K562 (cell line): ENCODE measurements at regions not wholly inside any gene's neighbourhood (a gene's known extent, or its start where the extent isn't known, plus 50 kb on each side); places are given as distances from the start of the nearest gene placed in this dataset.

ENCODE experiments used
- ATAC-seq: fragments of 200-7000 bp; cut with Tn5 transposase; 3 replicates; pipeline ENCODE4 v1.9.1; 2020; ENCODE audit warnings: moderate library complexity
- BruUV-seq: library from RNA; stranded (reverse); fragments of 400-500 nt; replicated peaks from 2 replicates; lab custom pipeline; 2021; lab: Mats Ljungman, UMichigan
- CTCF ChIA-PET: fragments of 300-600 bp; formaldehyde crosslinking; extraction: SDS; loops from one replicate; lab custom pipeline; 2021; ENCODE audit warnings: low intra/inter-chr PET ratio; lab: Yijun Ruan, JAX
- POLR2A ChIA-PET: fragments of 300-600, 350-650 bp; sonication (Branson Sonifier 250); formaldehyde crosslinking; extraction: SDS; loops from one replicate; lab custom pipeline; 2021; ENCODE audit warnings: antibody characterized with exemption, inconsistent platforms; lab: Yijun Ruan, JAX
- DNase-seq, 4 experiments: peaks; one replicate each; pipeline versions ENCODE4 v3.0.0 to v3.0.0-alpha.2; 2011 to 2018; ENCODE audit warnings: low spot score in 3 of 4, mixed read lengths in 3 of 4; ENCODE audit errors: extremely low read depth in 1 of 4
- FAIRE-seq: peaks from 2 replicates; lab custom pipeline; 2011; peaks lifted over from hg19 to GRCh38; lab: Jason Lieb, UNC
- H2AFZ ChIP-seq: 2 replicates; pipeline ENCODE4 v1.6.0; 2011; ENCODE audit warnings: low read depth, low read length, control low read depth, inconsistent platforms
- H3K27ac ChIP-seq: fragments of 200-600 bp; 3 replicates; pipeline ENCODE4 v1.8.0; 2011; ENCODE audit warnings: low read depth, mild to moderate bottlenecking, control low read depth, inconsistent platforms, low read length, moderate library complexity, mixed read lengths; ENCODE audit errors: extremely low read depth
- H3K27me3 ChIP-seq, 2 experiments: fragments of 300-600 bp in 1 of 2; 2 replicates in 1 of 2; 3 replicates in 1 of 2; pipeline versions ENCODE4 v1.6.0 to v1.8.0; 2011; ENCODE audit warnings: inconsistent platforms in 2 of 2, low read length in 2 of 2, mild to moderate bottlenecking in 1 of 2, mixed read lengths in 1 of 2, moderate library complexity in 1 of 2; ENCODE audit not compliant: control insufficient read depth in 2 of 2, insufficient read depth in 2 of 2
- H3K36me3 ChIP-seq: fragments of 300-600 bp; 3 replicates; pipeline ENCODE4 v1.8.0; 2011; ENCODE audit warnings: mild to moderate bottlenecking, low read length, inconsistent platforms; ENCODE audit not compliant: control insufficient read depth, insufficient read depth
- H3K4me1 ChIP-seq, 2 experiments: fragments of 200-600 bp in 1 of 2; replicated peaks in 1 of 2; 2 replicates in 1 of 2; 3 replicates in 1 of 2; pipeline versions ENCODE4 v1.5.1 to v1.8.0; 2011; ENCODE audit warnings: inconsistent platforms in 2 of 2, low read length in 2 of 2, mild to moderate bottlenecking in 1 of 2, mixed read lengths in 1 of 2, moderate library complexity in 1 of 2; ENCODE audit not compliant: control insufficient read depth in 2 of 2, insufficient read depth in 2 of 2
- H3K4me2 ChIP-seq: 2 replicates; pipeline ENCODE4 v1.6.1; 2011; ENCODE audit warnings: low read length, control low read depth, inconsistent platforms, mixed read lengths; ENCODE audit not compliant: insufficient read depth
- H3K4me3 ChIP-seq: fragments of 200-600 bp; sonication (generic), shearing (Covaris generic); 2 replicates; pipeline ENCODE4 v1.5.1; 2016; ENCODE audit warnings: control low read depth, inconsistent platforms
- H3K79me2 ChIP-seq: fragments of 200-600 bp; 3 replicates; pipeline ENCODE4 v1.8.0; 2011; ENCODE audit warnings: low read length, inconsistent platforms; ENCODE audit not compliant: control insufficient read depth, insufficient read depth
- H3K9ac ChIP-seq, 2 experiments: 2 replicates each; pipeline versions ENCODE4 v1.6.0 to v1.6.1; 2011; ENCODE audit warnings: low read depth in 2 of 2, low read length in 2 of 2, control low read depth in 1 of 2, inconsistent platforms in 1 of 2, mild to moderate bottlenecking in 1 of 2, mixed read lengths in 1 of 2; ENCODE audit not compliant: insufficient read depth in 1 of 2
- H3K9me1 ChIP-seq: one replicate; pipeline ENCODE4 v1.6.0; 2011; ENCODE audit warnings: inconsistent platforms, mild to moderate bottlenecking, low read length, moderate library complexity; ENCODE audit not compliant: control insufficient read depth, insufficient read depth
- H3K9me3 ChIP-seq: replicated peaks from 2 replicates; pipeline ENCODE4 v1.5.1; 2011; ENCODE audit warnings: low read depth, low read length, inconsistent platforms; ENCODE audit not compliant: control insufficient read depth, insufficient read depth
- H4K20me1 ChIP-seq: replicated peaks from 2 replicates; pipeline ENCODE4 v1.6.1; 2011; ENCODE audit warnings: low read length, inconsistent platforms, mixed read lengths; ENCODE audit not compliant: control insufficient read depth, insufficient read depth
- BCL6 ChIP-seq: fragments of 250-450 bp; sonication (Bioruptor Pico); IDR thresholded peaks from 2 replicates; pipeline ENCODE4 v1.4.0; 2020
- CHD2 ChIP-seq: IDR thresholded peaks from 2 replicates; pipeline ENCODE4 v1.6.1; 2011; ENCODE audit warnings: low read depth, low read length
- JUN ChIP-seq, 2 experiments: sonication (generic) in 1 of 2; formaldehyde crosslinking in 1 of 2; IDR thresholded peaks; 2 replicates each; pipeline versions ENCODE4 v1.6.1 to v1.8.0; 2012 to 2022; ENCODE audit warnings: borderline replicate concordance in 2 of 2, mild to moderate bottlenecking in 2 of 2, improper control_type of control experiment in 1 of 2, low read depth in 1 of 2, low read length in 1 of 2, missing genetic modification reagents in 1 of 2
- NR4A1 ChIP-seq, 2 experiments: fragments of 250-450 bp in 1 of 2; fragments of 450-650 bp in 1 of 2; sonication (Bioruptor Pico) in 1 of 2; IDR thresholded peaks; 2 replicates each; pipeline versions ENCODE4 v1.4.0 to v1.6.1; 2016 to 2020; ENCODE audit warnings: mild to moderate bottlenecking in 2 of 2, missing compliant biosample characterization in 1 of 2, missing genetic modification characterization in 1 of 2, moderate library complexity in 1 of 2
- RHOXF2B ChIP-seq: fragments of 250-450 bp; sonication (Bioruptor Pico); conservative IDR thresholded peaks from 2 replicates; pipeline ENCODE4 v1.5.1; 2021
- SREBF1 ChIP-seq: fragments of 150-350 bp; IDR thresholded peaks from 2 replicates; pipeline ENCODE4 v1.6.1; 2014; ENCODE audit warnings: antibody characterized with exemption, low read depth, low read length, borderline replicate concordance
- SRSF7 ChIP-seq: fragments of 200-400 bp; formaldehyde crosslinking; optimal IDR thresholded peaks from 2 replicates; pipeline ENCODE3; 2017; ENCODE audit warnings: mild to moderate bottlenecking, low read depth, low read length
- TBP ChIP-seq: optimal IDR thresholded peaks from 2 replicates; pipeline ENCODE3; 2011; ENCODE audit warnings: low read depth, low read length, improper control_type of control experiment
- TRIM28 ChIP-seq: fragments of 450-650 bp; IDR thresholded peaks from 2 replicates; pipeline ENCODE4 v1.6.1; 2017
- ZKSCAN3 ChIP-seq: fragments of 250-450 bp; sonication (Bioruptor Pico); IDR thresholded peaks from 2 replicates; pipeline ENCODE4 v1.4.0; 2020
- ZNF408 ChIP-seq: fragments of 250-450 bp; sonication (Bioruptor Pico); IDR thresholded peaks from 2 replicates; pipeline ENCODE4 v1.4.0; 2020; ENCODE audit warnings: low read depth, mild to moderate bottlenecking, moderate library complexity
- ZNF79 ChIP-seq: fragments of 250-450 bp; sonication (Bioruptor Pico); IDR thresholded peaks from 2 replicates; pipeline ENCODE4 v1.4.0; 2020; ENCODE audit warnings: low read depth, mild to moderate bottlenecking, moderate library complexity
- WGBS: fragments of 100-300 bp; shearing (Covaris generic); methylation state at CpG from one replicate; pipeline ENCODE4 v1.1.6; 2016; ENCODE audit warnings: low coverage, mixed read lengths; ENCODE audit not compliant: insufficient coverage; ENCODE audit errors: missing lambda C conversion rate; 5-methylcytosine and 5-hydroxymethylcytosine counted together
- in situ Hi-C: fragments of 300-500 bp; cut with MboI; formaldehyde crosslinking; loops from 4 replicates; pipeline ENCODE4 v1.15.0; 2018; ENCODE audit warnings: inconsistent platforms, mixed read lengths
- intact Hi-C: fragments of 100-400 bp; cut with micrococcal nuclease; formaldehyde crosslinking; loops from 2 replicates; pipeline ENCODE4 v1.14.2; 2022
- TF ChIP-seq, protein P1 (sequence below): IDR thresholded peaks from 3 replicates; pipeline ENCODE4 v1.6.1; 2011; ENCODE audit warnings: borderline replicate concordance, mild to moderate bottlenecking; ENCODE audit not compliant: insufficient read length, insufficient read depth

DNA sequence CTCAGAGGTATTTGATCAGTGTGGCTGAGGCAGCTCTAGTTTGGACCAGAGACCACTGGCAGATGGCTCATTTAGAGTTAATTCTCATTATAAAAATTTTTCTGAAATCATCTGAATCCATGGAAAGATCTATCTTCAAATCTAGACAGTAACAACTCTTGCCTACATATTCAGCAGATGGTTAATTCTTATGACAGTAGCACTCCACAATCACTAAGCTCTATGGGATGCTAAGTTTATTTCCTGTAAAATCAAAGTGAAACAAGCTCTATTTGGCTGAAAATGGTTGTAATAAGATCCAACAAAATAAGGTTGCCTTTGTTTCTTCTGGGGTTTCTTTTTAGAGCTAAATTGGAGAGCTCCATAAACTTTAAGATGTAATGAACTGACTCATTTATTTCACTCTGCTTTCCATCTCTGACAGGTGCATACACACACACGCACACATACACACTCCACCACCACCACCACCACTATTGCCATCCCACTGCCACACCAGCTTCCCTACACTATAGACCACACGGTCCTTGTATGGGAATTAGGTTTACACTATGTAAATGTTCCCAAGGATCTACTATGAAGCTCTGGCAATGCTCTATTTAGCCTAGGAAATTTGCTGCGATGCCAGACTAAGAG lies 293.1 kb downstream of the RPAP3 start:
- Histone ChIP-seq H3K4me2 (no peak overlapping the region), H3K9ac (no peak overlapping the region), H2AFZ (no peak overlapping the region), H3K36me3 (no peaks in the 10 kb centered on the region), H3K27ac (no peak overlapping the region), H3K4me1 (no peaks in the 10 kb centered on the region), H3K79me2 (no peaks in the 10 kb centered on the region), H3K27me3 (peaks cover 0 to 4% of the 10 kb centered on the region in 2 experiments; a peak in 1 of 5 replicates), H3K4me3 (no peak overlapping the region), H3K9me1 (no peaks in the 10 kb centered on the region), H3K9me3 (no peaks in the 10 kb centered on the region), H4K20me1 (no peaks in the 10 kb centered on the region)
- in situ Hi-C loops = no loop called here
- DNase-seq (no peak), ATAC-seq (no peak), FAIRE-seq (no peak)
- TF ChIP-seq RHOXF2B (CRISPR knock-in tag) (no peak), SREBF1 (no peak), TRIM28 (no peak), ZKSCAN3 (CRISPR knock-in tag) (no peak)
- ChIA-PET POLR2A (interaction anchor here (1.3 kb wide), 1 partner anchor 15 kb away, joined by 4 read pairs; no protein-coding TSS in a partner anchor), CTCF (no interaction called here)
- BruUV-seq = no TSS peak
- WGBS = 5% methylated on average over 3 of the region's 3 CpGs
- intact Hi-C loops = no loop called here

GRCh38 chr12:47411966-47412365 lies 293.9 kb downstream of the RPAP3 start:
- ChIA-PET CTCF (no interaction called here), POLR2A (interaction anchor here (1.3 kb wide), 1 partner anchor 14 kb away, joined by 4 read pairs; no protein-coding TSS in a partner anchor)
- no peak for ATAC-seq
- H3K4me2 ChIP-seq = no peak overlapping the region
- in situ Hi-C loops (no loop called here), intact Hi-C loops (no loop called here)
- no peak for FAIRE-seq
- no peak overlapping the region for H2AFZ ChIP-seq
- no peaks in the 10 kb centered on the region for H3K79me2 ChIP-seq
- H3K9ac ChIP-seq = no peak overlapping the region
- no peak for DNase-seq
- BruUV-seq = no TSS peak
- H3K4me1 ChIP-seq = no peaks in the 10 kb centered on the region
- no peak overlapping the region for H3K4me3 ChIP-seq
- no peaks in the 10 kb centered on the region for H3K36me3 ChIP-seq
- H3K27me3 ChIP-seq = peaks cover 0 to 4% of the 10 kb centered on the region in 2 experiments; a peak in 1 of 5 replicates
- no peaks in the 10 kb centered on the region for H3K9me3 ChIP-seq
- no peak overlapping the region for H3K27ac ChIP-seq
- no peaks in the 10 kb centered on the region for H4K20me1 ChIP-seq
- H3K9me1 ChIP-seq = no peaks in the 10 kb centered on the region
- TF ChIP-seq ZNF408 (CRISPR knock-in tag) (no peak), BCL6 (no peak), ZNF79 (CRISPR knock-in tag) (no peak), TBP (no peak), NR4A1 (CRISPR knock-in tag; IDR thresholded peaks at IDR 0.05) (no peak), NR4A1 (tag; IDR thresholded peaks at IDR 0.05) (no peak), CHD2 (no peak), JUN (IDR thresholded peaks at IDR 0.05; ENCODE audit: borderline replicate concordance, low read depth, low read length) (no peak), JUN (CRISPR knock-in tag; IDR thresholded peaks at IDR 0.05; ENCODE audit: borderline replicate concordance) (no peak), SRSF7 (no peak)
- TF ChIP-seq, protein P1, sequence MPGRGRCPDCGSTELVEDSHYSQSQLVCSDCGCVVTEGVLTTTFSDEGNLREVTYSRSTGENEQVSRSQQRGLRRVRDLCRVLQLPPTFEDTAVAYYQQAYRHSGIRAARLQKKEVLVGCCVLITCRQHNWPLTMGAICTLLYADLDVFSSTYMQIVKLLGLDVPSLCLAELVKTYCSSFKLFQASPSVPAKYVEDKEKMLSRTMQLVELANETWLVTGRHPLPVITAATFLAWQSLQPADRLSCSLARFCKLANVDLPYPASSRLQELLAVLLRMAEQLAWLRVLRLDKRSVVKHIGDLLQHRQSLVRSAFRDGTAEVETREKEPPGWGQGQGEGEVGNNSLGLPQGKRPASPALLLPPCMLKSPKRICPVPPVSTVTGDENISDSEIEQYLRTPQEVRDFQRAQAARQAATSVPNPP = no peak
